Peyer's patch (tissue), 4 donors: ENCODE measurements at regions not wholly inside any gene's neighbourhood (a gene's known extent, or its start where the extent isn't known, plus 50 kb on each side); places are given as distances from the start of the nearest gene placed in this dataset.

Experiments
- DNase-seq, 3 donors: peaks; one replicate each; pipeline ENCODE4 v3.0.0-alpha.2; 2017 to 2019
- H3K27ac ChIP-seq, 4 donors: fragments of 200-600 bp; sonication (generic); one replicate each; pipeline ENCODE4 v1.5.1; 2016 to 2019
- H3K27me3 ChIP-seq, 2 donors: fragments of 200-600 bp; sonication (generic); one replicate each; pipeline ENCODE4 v1.5.1; 2019
- H3K36me3 ChIP-seq, 3 donors: fragments of 200-600 bp; sonication (generic); one replicate each; pipeline ENCODE4 v1.5.1; 2016 to 2019
- H3K4me1 ChIP-seq, 4 donors: fragments of 200-600 bp; sonication (generic); one replicate each; pipeline ENCODE4 v1.5.1; 2016 to 2019
- H3K4me3 ChIP-seq, 4 donors: fragments of 200-600 bp; sonication (generic); 1 replicate in 3 of 4; 2 replicates in 1 of 4; pipeline ENCODE4 v1.5.1; 2016 to 2019; ENCODE audit warnings: mild to moderate bottlenecking in 1 of 4
- H3K9me3 ChIP-seq, 4 donors: fragments of 200-600 bp; sonication (generic); one replicate each; pipeline ENCODE4 v1.5.1; 2016 to 2019; ENCODE audit warnings: mild to moderate bottlenecking in 1 of 4
- POLR2A ChIP-seq, 2 donors: fragments of 450-650 bp; IDR thresholded peaks; one replicate each; pipeline ENCODE4 v1.5.1; 2017; ENCODE audit warnings: antibody characterized with exemption in 2 of 2, mild to moderate bottlenecking in 2 of 2, moderate library complexity in 2 of 2
- TF ChIP-seq, protein P1 (sequence below), 6 experiments: fragments of 450-650 bp in 4 of 6; fragments of 200-600 bp in 2 of 6; sonication (generic) in 1 of 6; IDR thresholded peaks; one replicate each; pipeline ENCODE4 v1.5.1; 2017 to 2019; ENCODE audit warnings: antibody characterized with exemption in 6 of 6, mild to moderate bottlenecking in 3 of 6, moderate library complexity in 1 of 6

DNA sequence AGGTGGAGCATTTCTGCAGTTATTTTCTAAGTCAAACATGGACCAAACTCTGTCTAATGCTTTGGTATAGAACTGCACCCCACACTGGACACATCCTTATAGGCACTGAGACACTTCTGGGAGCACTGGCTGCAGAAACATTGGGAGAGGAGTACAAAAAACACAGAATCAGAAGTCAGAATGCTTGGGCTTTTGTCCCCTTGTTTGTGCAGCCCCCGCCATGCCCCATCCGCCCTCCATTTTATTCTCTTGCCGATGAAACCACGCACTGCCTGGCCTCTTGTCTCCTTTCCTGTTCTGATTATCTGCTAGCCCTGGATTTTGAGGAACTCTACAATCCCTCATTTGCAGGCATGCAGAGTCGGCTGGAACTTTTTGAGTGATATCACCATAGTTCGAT lies 1201.2 kb downstream of the TBC1D22A start:
- Histone ChIP-seq H3K36me3 (no peaks in the 10 kb centered on the region), H3K4me3 (no peak overlapping the region), H3K27me3 (no peaks in the 10 kb centered on the region), H3K9me3 (no peaks in the 10 kb centered on the region), H3K4me1 (no peaks in the 10 kb centered on the region), H3K27ac (no peak overlapping the region)
- no peak for DNase-seq
- TF ChIP-seq, protein P1, sequence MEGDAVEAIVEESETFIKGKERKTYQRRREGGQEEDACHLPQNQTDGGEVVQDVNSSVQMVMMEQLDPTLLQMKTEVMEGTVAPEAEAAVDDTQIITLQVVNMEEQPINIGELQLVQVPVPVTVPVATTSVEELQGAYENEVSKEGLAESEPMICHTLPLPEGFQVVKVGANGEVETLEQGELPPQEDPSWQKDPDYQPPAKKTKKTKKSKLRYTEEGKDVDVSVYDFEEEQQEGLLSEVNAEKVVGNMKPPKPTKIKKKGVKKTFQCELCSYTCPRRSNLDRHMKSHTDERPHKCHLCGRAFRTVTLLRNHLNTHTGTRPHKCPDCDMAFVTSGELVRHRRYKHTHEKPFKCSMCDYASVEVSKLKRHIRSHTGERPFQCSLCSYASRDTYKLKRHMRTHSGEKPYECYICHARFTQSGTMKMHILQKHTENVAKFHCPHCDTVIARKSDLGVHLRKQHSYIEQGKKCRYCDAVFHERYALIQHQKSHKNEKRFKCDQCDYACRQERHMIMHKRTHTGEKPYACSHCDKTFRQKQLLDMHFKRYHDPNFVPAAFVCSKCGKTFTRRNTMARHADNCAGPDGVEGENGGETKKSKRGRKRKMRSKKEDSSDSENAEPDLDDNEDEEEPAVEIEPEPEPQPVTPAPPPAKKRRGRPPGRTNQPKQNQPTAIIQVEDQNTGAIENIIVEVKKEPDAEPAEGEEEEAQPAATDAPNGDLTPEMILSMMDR (IDR thresholded peaks at IDR 0.05): no peak
- no peak for TF ChIP-seq POLR2A (IDR thresholded peaks at IDR 0.05)

DNA sequence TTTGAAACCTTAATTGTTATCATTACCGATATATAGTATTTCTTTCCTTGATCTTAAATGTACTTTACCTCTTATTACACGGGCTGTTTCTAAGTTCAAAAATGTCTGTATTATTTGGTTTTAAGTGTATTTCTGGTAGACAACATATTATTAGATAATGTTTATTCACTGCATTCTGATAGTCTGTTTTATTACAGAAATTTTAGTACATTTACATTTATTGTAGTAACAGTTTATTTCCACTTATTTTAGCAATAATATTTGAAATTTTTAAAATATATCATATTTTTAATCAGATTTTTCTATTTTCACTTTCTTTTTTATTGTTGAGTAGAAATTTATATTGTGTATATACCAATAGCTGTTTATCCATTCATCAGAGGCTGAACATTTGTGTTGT lies 1195.2 kb downstream of the TBC1D22A start:
- no peak for TF ChIP-seq POLR2A (IDR thresholded peaks at IDR 0.05)
- TF ChIP-seq, protein P1 (IDR thresholded peaks at IDR 0.05): no peak
- no peaks in the 10 kb centered on the region for H3K27me3 ChIP-seq

DNA sequence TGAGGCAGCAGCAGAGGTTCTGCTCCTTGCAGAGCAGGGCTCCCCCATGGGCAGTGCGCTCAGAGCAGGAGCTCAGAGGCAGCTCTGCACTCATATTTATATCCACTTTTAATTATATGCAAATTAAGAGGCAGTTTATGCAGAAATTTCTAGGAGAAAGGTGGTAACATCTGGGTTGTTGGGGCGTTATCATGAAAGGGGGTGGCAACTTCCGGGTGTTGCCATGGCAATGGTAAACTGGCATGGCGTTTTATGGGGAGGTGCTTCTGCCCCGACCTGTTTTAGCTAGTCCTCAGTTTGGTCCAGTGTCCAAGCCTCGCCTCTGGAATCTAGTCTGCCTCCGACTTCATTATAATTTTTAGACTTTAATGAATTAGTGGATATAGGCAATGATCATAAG lies 1191.7 kb downstream of the TBC1D22A start:
- Histone ChIP-seq H3K4me3 (no peak overlapping the region), H3K27me3 (no peaks in the 10 kb centered on the region), H3K9me3 (peaks cover 0 to 5% (median 0%) of the 10 kb centered on the region in 4 donors), H3K27ac (no peak overlapping the region), H3K36me3 (no peaks in the 10 kb centered on the region), H3K4me1 (no peaks in the 10 kb centered on the region)
- no peak for DNase-seq
- TF ChIP-seq, protein P1 (IDR thresholded peaks at IDR 0.05): no peak
- no peak for TF ChIP-seq POLR2A (IDR thresholded peaks at IDR 0.05)

More for the DNA sequence above, 1195.2 kb downstream of the TBC1D22A start:
- no peaks in the 10 kb centered on the region for H3K4me1 ChIP-seq
- no peak overlapping the region for H3K27ac ChIP-seq
- DNase-seq: no peak
- peaks cover 0 to 5% (median 0%) of the 10 kb centered on the region in 4 donors for H3K9me3 ChIP-seq
- no peak overlapping the region for H3K4me3 ChIP-seq
- no peaks in the 10 kb centered on the region for H3K36me3 ChIP-seq

DNA sequence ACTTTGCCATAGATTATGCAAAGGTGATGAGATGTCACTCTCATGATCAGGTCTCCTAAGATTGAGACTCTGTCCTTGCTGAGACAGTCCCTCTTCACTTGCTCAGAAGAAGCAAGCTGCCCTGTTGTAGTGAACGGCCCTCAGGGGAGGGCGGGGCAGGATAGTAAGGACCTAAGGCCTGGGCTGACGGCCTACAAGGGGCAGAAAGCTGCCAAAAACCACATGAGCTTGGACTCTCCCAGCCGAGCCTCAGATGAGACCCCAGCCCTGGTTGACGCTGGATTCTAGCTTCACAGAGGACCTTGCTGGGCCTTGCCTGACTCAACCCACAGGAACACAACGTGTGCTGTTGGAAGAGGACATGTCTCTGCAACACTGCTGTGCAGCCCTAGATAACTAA lies 1182.5 kb downstream of the TBC1D22A start:
- Histone ChIP-seq H3K4me3 (no peak overlapping the region), H3K9me3 (no peaks in the 10 kb centered on the region), H3K27me3 (no peaks in the 10 kb centered on the region), H3K4me1 (no peaks in the 10 kb centered on the region), H3K27ac (no peak overlapping the region), H3K36me3 (no peaks in the 10 kb centered on the region)
- DNase-seq: no peak
- TF ChIP-seq, protein P1 (IDR thresholded peaks at IDR 0.05): no peak
- TF ChIP-seq POLR2A (IDR thresholded peaks at IDR 0.05): no peak

DNA sequence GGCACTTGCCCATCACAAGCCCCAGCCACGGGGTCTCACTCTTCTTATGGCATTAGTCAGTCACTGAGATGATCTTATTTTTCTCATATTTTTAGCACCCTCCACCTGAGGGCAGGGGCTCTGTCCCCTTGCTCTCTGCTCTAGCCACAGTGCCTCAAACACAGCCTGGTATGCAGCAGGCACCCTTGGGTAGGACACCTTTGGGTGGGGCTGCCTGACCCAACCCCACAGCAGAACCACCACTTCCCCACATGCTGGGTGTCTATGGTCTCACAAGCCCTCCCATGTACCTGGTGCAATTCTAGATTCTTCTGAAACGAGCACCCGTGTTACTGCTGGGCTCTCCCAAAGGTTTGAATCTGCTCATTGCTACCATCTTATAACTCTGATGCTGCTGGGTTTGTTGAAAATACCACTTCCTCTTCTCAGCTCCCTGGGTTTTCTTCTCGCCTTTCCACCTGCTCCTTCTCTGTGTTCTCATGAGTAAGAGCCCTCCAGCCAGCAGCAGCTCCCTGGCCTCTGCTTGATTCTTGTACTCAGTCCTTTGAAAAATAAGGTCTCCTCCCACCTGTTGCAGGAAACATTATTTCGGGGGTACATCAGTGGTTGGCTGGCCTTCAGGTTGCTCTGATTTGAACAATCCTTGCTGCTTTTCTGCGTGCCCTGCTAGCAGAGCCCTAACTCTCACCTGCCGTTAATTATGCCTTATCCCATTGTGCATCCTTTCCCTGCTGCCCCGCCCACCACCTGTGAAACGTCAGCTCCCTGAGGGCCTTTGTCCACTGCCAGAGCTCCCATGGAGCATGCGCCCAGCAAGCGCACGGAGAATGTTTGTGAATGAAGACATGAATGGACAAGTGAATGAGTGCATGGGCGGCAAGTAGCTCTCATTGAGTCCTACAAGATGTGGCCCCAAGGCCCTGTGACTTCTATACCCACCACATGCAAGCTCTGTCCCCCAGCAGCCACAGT lies 1181.6 kb downstream of the TBC1D22A start:
- no peak overlapping the region for H3K27ac ChIP-seq
- H3K36me3 ChIP-seq: no peaks in the 10 kb centered on the region
- DNase-seq: no peak
- no peaks in the 10 kb centered on the region for H3K9me3 ChIP-seq
- no peaks in the 10 kb centered on the region for H3K4me1 ChIP-seq
- no peak for TF ChIP-seq POLR2A (IDR thresholded peaks at IDR 0.05)
- TF ChIP-seq, protein P1 (IDR thresholded peaks at IDR 0.05): no peak
- H3K27me3 ChIP-seq: no peaks in the 10 kb centered on the region
- no peak overlapping the region for H3K4me3 ChIP-seq
